OCI-LY7 (cell line): ENCODE measurements at regions not wholly inside any gene's neighbourhood (a gene's known extent, or its start where the extent isn't known, plus 50 kb on each side); places are given as distances from the start of the nearest gene placed in this dataset.

Experiments used
- BruUV-seq: library from RNA; stranded (reverse); fragments of 400-500 nt; replicated peaks from 2 replicates; lab custom pipeline; 2021; lab: Mats Ljungman, UMichigan
- CTCF ChIA-PET: fragments of 300-600 bp; sonication (Branson Sonifier 250); formaldehyde crosslinking; loops from one replicate; lab custom pipeline; 2022; ENCODE audit warnings: antibody characterized with exemption; ENCODE audit not compliant: unreplicated experiment; lab: Charles Lee
- POLR2A ChIA-PET: fragments of 300-600 bp; sonication (Branson Sonifier 250); formaldehyde crosslinking; loops from one replicate; lab custom pipeline; 2022; ENCODE audit warnings: antibody characterized with exemption; lab: Charles Lee
- DNase-seq: peaks from one replicate; pipeline ENCODE4 v3.0.0-alpha.2; 2015; ENCODE audit warnings: low spot score
- H2AFZ ChIP-seq: fragments of 200-600 bp; sonication (generic), shearing (Covaris generic); 2 replicates; pipeline ENCODE4 v1.6.1; 2014; ENCODE audit warnings: mild to moderate bottlenecking, antibody characterized with exemption, low read length, moderate library complexity
- H3K27ac ChIP-seq: fragments of 200-600 bp; sonication (generic); 2 replicates; pipeline ENCODE4 v1.5.1; 2014; ENCODE audit warnings: mixed run types, low read depth, mild to moderate bottlenecking, moderate library complexity, low read length, inconsistent platforms; ENCODE audit not compliant: poor library complexity, severe bottlenecking
- H3K36me3 ChIP-seq: fragments of 200-600 bp; sonication (generic); 2 replicates; pipeline ENCODE4 v1.6.1; 2014; ENCODE audit warnings: mild to moderate bottlenecking, antibody characterized with exemption, low read length, moderate library complexity, mixed read lengths; ENCODE audit not compliant: insufficient read depth
- H3K4me1 ChIP-seq: fragments of 200-600 bp; sonication (generic); 2 replicates; pipeline ENCODE4 v1.5.1; 2014; ENCODE audit warnings: mild to moderate bottlenecking, low read length; ENCODE audit not compliant: insufficient read depth, poor library complexity, severe bottlenecking
- H3K4me2 ChIP-seq: fragments of 200-600 bp; sonication (generic); 2 replicates; pipeline ENCODE4 v1.6.1; 2014; ENCODE audit warnings: mild to moderate bottlenecking, low read length
- H3K4me3 ChIP-seq: fragments of 200-600 bp; sonication (generic); 2 replicates; pipeline ENCODE4 v1.5.1; 2014; ENCODE audit warnings: mild to moderate bottlenecking, low read depth, low read length; ENCODE audit not compliant: poor library complexity, severe bottlenecking
- H3K79me2 ChIP-seq: fragments of 200-600 bp; sonication (generic); 2 replicates; pipeline ENCODE4 v1.6.1; 2016; ENCODE audit warnings: low read depth, mild to moderate bottlenecking, low read length, moderate library complexity, mixed read lengths; ENCODE audit not compliant: insufficient read depth
- H3K9me2 ChIP-seq: fragments of 200-600 bp; sonication (generic); 2 replicates; pipeline ENCODE4 v1.6.1; 2016; ENCODE audit warnings: mild to moderate bottlenecking, low read length, mixed read lengths; ENCODE audit not compliant: insufficient read depth
- H3K9me3 ChIP-seq: fragments of 200-600 bp; sonication (generic); 2 replicates; pipeline ENCODE4 v1.6.1; 2014; ENCODE audit warnings: mild to moderate bottlenecking, mixed run types, low read length, mixed read lengths
- H4K20me1 ChIP-seq: fragments of 200-600 bp; sonication (generic); 2 replicates; pipeline ENCODE4 v1.6.1; 2014; ENCODE audit warnings: mild to moderate bottlenecking, antibody characterized with exemption, low read length, moderate library complexity, mixed read lengths; ENCODE audit not compliant: insufficient read depth
- CTCF ChIP-seq: fragments of 200-600 bp; sonication (generic); conservative IDR thresholded peaks from 2 replicates; pipeline ENCODE4 v1.5.1; 2014; ENCODE audit warnings: mild to moderate bottlenecking, antibody characterized with exemption, low read length, moderate library complexity, mixed read lengths
- EZH2phosphoT487 ChIP-seq: fragments of 200-600 bp; sonication (generic); IDR thresholded peaks from 2 replicates; pipeline ENCODE4 v1.6.1; 2018; ENCODE audit warnings: low read depth, borderline replicate concordance, mild to moderate bottlenecking, mixed run types, antibody characterized with exemption, low read length, moderate library complexity, mixed read lengths
- intact Hi-C: fragments of 100-400 bp; cut with micrococcal nuclease; formaldehyde crosslinking; loops from one replicate; pipeline ENCODE4 v1.10.0; 2022; ENCODE audit not compliant: unreplicated experiment

- CTCF ChIA-PET, result interaction anchor here (0.5 kb wide), 1 partner anchor 364 kb away, joined by 4 read pairs; no protein-coding TSS in a partner anchor
- POLR2A ChIA-PET, result no interaction called here
- no peak overlapping the region for H3K4me3 ChIP-seq
- H3K4me1 ChIP-seq, result no peaks in the 10 kb centered on the region
- TF ChIP-seq CTCF, result no peak
- TF ChIP-seq EZH2phosphoT487, result no peak
- DNase-seq, result no peak
- H3K9me3 ChIP-seq, result no peaks in the 10 kb centered on the region
- no peak overlapping the region for H2AFZ ChIP-seq
- intact Hi-C loops, result no loop called here
- H3K9me2 ChIP-seq, result no peaks in the 10 kb centered on the region
- BruUV-seq, result no TSS peak
- H3K36me3 ChIP-seq, result no peaks in the 10 kb centered on the region
- no peaks in the 10 kb centered on the region for H3K79me2 ChIP-seq
- H3K27ac ChIP-seq, result no peak overlapping the region
- no peaks in the 10 kb centered on the region for H4K20me1 ChIP-seq
- H3K4me2 ChIP-seq, result no peak overlapping the region
Measured at GRCh38 chr3:127373441-127374085, 85.7 kb upstream of the PRR20G start.

GRCh38 chr3:127371846-127372245 is 84.0 kb upstream of the PRR20G start:
- no peaks in the 10 kb centered on the region for H3K79me2 ChIP-seq
- no peaks in the 10 kb centered on the region for H3K9me3 ChIP-seq
- BruUV-seq, result no TSS peak
- no peak overlapping the region for H2AFZ ChIP-seq
- H3K27ac ChIP-seq, result no peak overlapping the region
- H4K20me1 ChIP-seq, result no peaks in the 10 kb centered on the region
- intact Hi-C loops, result no loop called here
- POLR2A ChIA-PET, result no interaction called here
- H3K4me1 ChIP-seq, result no peaks in the 10 kb centered on the region
- DNase-seq, result no peak
- no peak overlapping the region for H3K4me3 ChIP-seq
- CTCF ChIA-PET, result no interaction called here
- no peaks in the 10 kb centered on the region for H3K36me3 ChIP-seq
- no peak overlapping the region for H3K4me2 ChIP-seq
- no peaks in the 10 kb centered on the region for H3K9me2 ChIP-seq
- no peak for TF ChIP-seq EZH2phosphoT487
- no peak for TF ChIP-seq CTCF

GRCh38 chr3:127371334-127371733 is 83.5 kb upstream of the PRR20G start:
- DNase-seq, result no peak
- no peaks in the 10 kb centered on the region for H4K20me1 ChIP-seq
- H3K27ac ChIP-seq, result no peak overlapping the region
- H3K79me2 ChIP-seq, result no peaks in the 10 kb centered on the region
- H3K9me2 ChIP-seq, result no peaks in the 10 kb centered on the region
- POLR2A ChIA-PET, result no interaction called here
- no peak overlapping the region for H3K4me2 ChIP-seq
- intact Hi-C loops, result no loop called here
- H3K4me3 ChIP-seq, result no peak overlapping the region
- H3K36me3 ChIP-seq, result no peaks in the 10 kb centered on the region
- H3K4me1 ChIP-seq, result no peaks in the 10 kb centered on the region
- no peak overlapping the region for H2AFZ ChIP-seq
- no peaks in the 10 kb centered on the region for H3K9me3 ChIP-seq
- CTCF ChIA-PET, result no interaction called here
- no TSS peak for BruUV-seq
- TF ChIP-seq EZH2phosphoT487 (no peak), CTCF (no peak)
